ENCODE measurements at regions not wholly inside any gene's neighbourhood (a gene's known extent, or its start where the extent isn't known, plus 50 kb on each side); places are given as distances from the start of the nearest gene placed in this dataset.

- DNase-seq = no peak
Measured at GRCh38 chr1:147463022-147463421, 78.3 kb upstream of the BCL9 start.

- DNase-seq = no peak
Measured at GRCh38 chr1:147466543-147466942, 74.8 kb upstream of the BCL9 start.

GRCh38 chr1:147470079-147470478 lies 71.2 kb upstream of the BCL9 start:
- no peak for DNase-seq

DNA sequence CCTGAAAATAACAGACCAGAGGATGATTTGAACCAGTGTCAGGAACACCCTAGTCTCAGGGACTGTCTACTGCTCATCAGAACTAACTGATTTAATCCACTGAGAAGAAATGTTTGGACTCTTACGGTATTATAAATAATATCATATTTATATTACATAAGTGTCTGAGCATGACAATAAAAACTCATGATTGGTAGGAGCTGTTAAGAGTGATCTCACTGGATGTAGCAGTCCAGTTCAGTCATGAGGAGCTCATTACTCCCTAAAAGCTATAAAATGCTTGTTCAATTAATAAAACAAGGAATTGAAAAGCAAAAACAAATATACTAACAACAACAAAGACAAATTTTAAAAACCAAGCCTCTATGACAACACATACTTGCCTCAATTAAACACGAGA lies 68.8 kb upstream of the BCL9 start:
- DNase-seq = no peak

- no peak for DNase-seq
Measured at GRCh38 chr1:147472966-147473732, 68.2 kb upstream of the BCL9 start.

DNA sequence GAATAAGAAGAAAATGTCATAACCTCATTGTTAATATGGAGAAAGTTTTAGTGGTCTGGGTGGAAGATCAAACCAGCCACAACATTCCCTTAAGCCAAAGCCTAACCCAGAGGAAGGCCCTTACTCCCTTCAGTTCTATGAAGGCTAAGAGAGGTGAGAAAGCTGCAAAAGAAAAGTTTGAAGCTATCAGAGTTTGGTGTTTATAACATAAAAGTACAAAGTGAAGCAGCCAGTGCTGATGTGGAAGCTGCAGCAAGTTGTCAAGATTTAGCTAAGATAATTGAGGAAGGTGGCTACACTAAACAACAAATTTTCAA lies 67.6 kb upstream of the BCL9 start:
- no peak for DNase-seq

DNA sequence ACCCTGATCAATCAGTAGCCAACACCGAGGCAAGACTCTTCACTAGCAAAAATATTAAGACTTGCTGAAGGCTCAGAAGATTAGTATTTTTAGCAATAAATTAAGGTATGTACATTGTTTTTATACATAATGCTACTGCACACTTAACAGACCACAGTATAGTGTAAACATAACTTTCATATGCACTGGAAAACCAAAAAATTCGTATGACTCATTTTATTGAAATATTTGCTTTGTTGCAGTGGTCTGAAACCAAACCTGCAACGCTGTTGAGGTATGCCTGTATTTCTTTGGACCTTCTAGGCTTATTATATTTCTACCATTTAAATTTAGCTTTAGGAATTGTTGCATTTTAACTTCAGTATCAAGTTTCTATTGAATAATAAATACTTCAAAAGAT lies 65.8 kb upstream of the BCL9 start:
- no peak for DNase-seq

DNA sequence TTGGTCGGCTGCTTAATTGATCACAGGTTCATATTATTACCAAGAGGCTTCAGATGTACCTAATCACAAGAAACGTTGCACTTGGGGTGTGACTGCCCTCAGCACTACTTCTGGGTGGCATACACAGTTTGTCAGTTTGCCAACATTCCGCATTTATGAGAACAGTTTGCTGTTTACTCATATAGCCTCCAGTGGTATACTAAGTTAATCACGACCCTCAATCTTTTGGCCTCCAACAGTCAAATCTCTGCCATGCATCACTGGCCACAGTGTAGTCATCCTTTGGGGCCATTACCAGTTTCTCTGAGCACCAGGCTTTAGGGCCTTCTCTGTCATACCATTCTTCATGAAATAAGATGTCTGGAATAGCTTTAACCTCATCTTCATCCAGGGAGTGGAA lies 62.8 kb upstream of the BCL9 start:
- DNase-seq = no peak

GRCh38 chr1:147479864-147480564 lies 61.3 kb upstream of the BCL9 start:
- DNase-seq = no peak

- DNase-seq = no peak
Measured at GRCh38 chr1:147480565-147480935, 60.8 kb upstream of the BCL9 start.

DNA sequence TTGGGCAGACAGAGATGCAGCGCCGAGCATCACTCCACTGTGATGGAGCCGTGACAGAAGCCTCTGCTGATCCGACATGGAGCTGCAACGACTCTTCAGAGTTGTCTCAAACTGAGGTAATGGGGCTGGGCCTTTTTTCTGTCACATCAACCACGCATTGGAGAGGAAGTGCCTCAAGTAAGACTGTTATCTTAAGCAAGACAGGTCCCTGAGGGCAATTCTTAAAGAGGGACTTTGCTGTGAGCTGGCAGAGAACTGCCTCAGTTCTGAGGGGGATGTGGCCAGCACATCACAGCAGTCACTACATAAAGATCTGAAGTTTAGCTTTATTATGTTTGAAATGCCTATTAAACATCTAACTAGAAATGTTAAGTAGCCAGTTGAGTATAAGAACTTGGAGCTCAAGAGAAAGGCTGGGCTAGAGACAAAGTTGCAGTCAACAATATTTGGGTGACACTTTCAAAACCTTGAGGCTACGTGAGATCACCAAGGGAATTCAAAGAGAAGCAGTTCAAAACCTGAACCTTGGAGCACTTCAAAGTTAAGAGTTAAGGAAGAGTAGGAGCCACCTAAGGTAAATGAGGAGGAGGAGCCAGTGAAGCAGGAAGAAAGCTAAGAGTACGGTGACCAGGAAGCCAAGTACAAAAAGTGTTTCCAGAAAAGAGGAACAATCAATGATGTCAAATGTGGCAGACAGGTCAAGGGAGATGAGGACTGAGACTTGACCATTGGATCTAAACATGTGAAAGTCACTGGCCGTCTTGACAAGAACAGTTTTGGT lies 54.2 kb upstream of the BCL9 start:
- DNase-seq = no peak

DNA sequence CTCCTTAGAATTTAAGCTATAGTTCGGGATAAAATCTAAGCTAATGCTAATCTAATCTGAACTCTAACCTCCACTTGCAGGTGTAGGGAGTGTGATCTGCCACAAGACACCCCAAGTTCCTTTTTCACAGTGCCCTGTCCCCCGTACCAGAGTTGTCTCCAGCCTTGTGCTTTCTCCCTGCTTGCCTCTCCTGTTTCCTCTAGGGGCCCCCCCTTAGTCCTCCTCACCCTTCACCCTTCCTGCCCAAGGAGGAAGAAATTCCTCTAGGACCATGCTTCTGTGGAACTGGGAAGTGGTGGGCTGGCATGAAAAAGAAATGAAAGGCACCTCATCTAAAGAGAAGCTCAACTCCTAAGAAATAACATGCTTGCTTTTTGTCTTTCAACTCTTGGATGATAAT lies 50.2 kb upstream of the BCL9 start:
- no peak for DNase-seq

All from inflammatory macrophage (primary cell).